Trophoblast cell (in vitro differentiated cells and primary cell): ENCODE measurements at regions not wholly inside any gene's neighbourhood (a gene's known extent, or its start where the extent isn't known, plus 50 kb on each side); places are given as distances from the start of the nearest gene placed in this dataset.

Experiments
- DNase-seq, 2 donors: peaks; one replicate each; pipeline ENCODE4 v3.0.0-alpha.2; 2016
- H2AFZ ChIP-seq: 2 replicates; pipeline ENCODE4 v1.6.1; 2013; ENCODE audit warnings: low read length, moderate library complexity, mild to moderate bottlenecking; ENCODE audit not compliant: insufficient read depth, poor library complexity
- H2AK5ac ChIP-seq: 2 replicates; pipeline ENCODE4 v1.6.1; 2013; ENCODE audit warnings: mild to moderate bottlenecking, low read length
- H2BK120ac ChIP-seq: 2 replicates; pipeline ENCODE4 v1.6.1; 2013; ENCODE audit warnings: low read length, mild to moderate bottlenecking, moderate library complexity; ENCODE audit not compliant: insufficient read depth, poor library complexity
- H2BK12ac ChIP-seq: 2 replicates; pipeline ENCODE4 v1.6.1; 2013; ENCODE audit warnings: mild to moderate bottlenecking, low read length, moderate library complexity
- H2BK5ac ChIP-seq: 2 replicates; pipeline ENCODE4 v1.6.1; 2013; ENCODE audit warnings: low read length, low read depth, moderate library complexity, mild to moderate bottlenecking; ENCODE audit not compliant: poor library complexity
- H3K14ac ChIP-seq: 2 replicates; pipeline ENCODE4 v1.6.1; 2013; ENCODE audit warnings: mild to moderate bottlenecking, low read length
- H3K18ac ChIP-seq: 2 replicates; pipeline ENCODE4 v1.6.1; 2013; ENCODE audit warnings: mild to moderate bottlenecking, low read length
- H3K23ac ChIP-seq: 2 replicates; pipeline ENCODE4 v1.6.1; 2013; ENCODE audit warnings: low read length
- H3K27ac ChIP-seq: 2 replicates; pipeline ENCODE4 v1.5.1; 2013; ENCODE audit warnings: low read depth, mild to moderate bottlenecking, inconsistent platforms, low read length, moderate library complexity
- H3K27me3 ChIP-seq: 2 replicates; pipeline ENCODE4 v1.6.1; 2013; ENCODE audit warnings: inconsistent platforms, mild to moderate bottlenecking, low read length, moderate library complexity; ENCODE audit not compliant: insufficient read depth
- H3K36me3 ChIP-seq, 2 experiments: 1 replicate in 1 of 2; 2 replicates in 1 of 2; pipeline ENCODE4 v1.6.1; 2013; ENCODE audit warnings: low read length in 2 of 2, mild to moderate bottlenecking in 2 of 2, moderate library complexity in 1 of 2; ENCODE audit not compliant: insufficient read depth in 2 of 2, control insufficient read depth in 1 of 2
- H3K4ac ChIP-seq: 2 replicates; pipeline ENCODE4 v1.6.1; 2013; ENCODE audit warnings: low read depth, mild to moderate bottlenecking, low read length, moderate library complexity
- H3K4me1 ChIP-seq, 2 experiments: 1 replicate in 1 of 2; 2 replicates in 1 of 2; pipeline ENCODE4 v1.6.1; 2013; ENCODE audit warnings: low read length in 2 of 2, mild to moderate bottlenecking in 2 of 2, moderate library complexity in 1 of 2; ENCODE audit not compliant: insufficient read depth in 2 of 2, control insufficient read depth in 1 of 2
- H3K4me2 ChIP-seq: 2 replicates; pipeline ENCODE4 v1.6.1; 2013; ENCODE audit warnings: inconsistent platforms, mild to moderate bottlenecking, low read length, moderate library complexity
- H3K4me3 ChIP-seq: 2 replicates; pipeline ENCODE4 v1.5.1; 2013; ENCODE audit warnings: mild to moderate bottlenecking, low read depth, low read length, inconsistent platforms
- H3K79me1 ChIP-seq: one replicate; pipeline ENCODE4 v1.6.1; 2013; ENCODE audit warnings: low read length
- H3K79me2 ChIP-seq: 2 replicates; pipeline ENCODE4 v1.6.1; 2013; ENCODE audit warnings: low read length, mild to moderate bottlenecking; ENCODE audit not compliant: control insufficient read depth, insufficient read depth, poor library complexity
- H3K9ac ChIP-seq: 2 replicates; pipeline ENCODE4 v1.6.1; 2013; ENCODE audit warnings: mild to moderate bottlenecking, low read length
- H3K9me3 ChIP-seq: 2 replicates; pipeline ENCODE4 v1.6.1; 2013; ENCODE audit warnings: low read depth, mild to moderate bottlenecking, control low read depth, inconsistent platforms, low read length; ENCODE audit not compliant: insufficient read depth
- H4K12ac ChIP-seq: 2 replicates; pipeline ENCODE4 v1.6.1; 2013; ENCODE audit warnings: low read depth, mild to moderate bottlenecking, low read length, moderate library complexity
- H4K8ac ChIP-seq: 2 replicates; pipeline ENCODE4 v1.6.1; 2013; ENCODE audit warnings: low read depth, mild to moderate bottlenecking, low read length, moderate library complexity
- H4K91ac ChIP-seq: one replicate; pipeline ENCODE4 v1.6.1; 2013; ENCODE audit warnings: low read depth, mild to moderate bottlenecking, low read length, moderate library complexity
- WGBS: extraction: QIAGEN DNeasy Blood & Tissue Kit; methylation state at CpG from one replicate; pipeline ENCODE4 v1.1.7; 2013; ENCODE audit warnings: missing lambda C conversion rate; ENCODE audit not compliant: insufficient read length, insufficient coverage; ENCODE audit errors: extremely low coverage; 5-methylcytosine and 5-hydroxymethylcytosine counted together

- Histone ChIP-seq H3K23ac (no peak overlapping the region), H3K36me3 (no peaks in the 10 kb centered on the region), H3K9me3 (no peaks in the 10 kb centered on the region), H2BK5ac (no peak overlapping the region), H3K27ac (no peak overlapping the region), H3K9ac (no peak overlapping the region), H4K12ac (no peak overlapping the region), H3K14ac (no peak overlapping the region), H2BK12ac (no peak overlapping the region), H3K27me3 (no peaks in the 10 kb centered on the region), H3K18ac (no peak overlapping the region), H2AK5ac (no peak overlapping the region), H3K4ac (no peak overlapping the region), H3K4me2 (no peak overlapping the region), H4K91ac (no peak overlapping the region), H3K4me3 (no peak overlapping the region), H2AFZ (no peak overlapping the region), H2BK120ac (no peak overlapping the region), H3K79me2 (no peaks in the 10 kb centered on the region), H3K79me1 (no peaks in the 10 kb centered on the region), H3K4me1 (no peaks in the 10 kb centered on the region), H4K8ac (no peak overlapping the region)
- no CpG with 5 or more reads among the region's 4 CpGs for WGBS
- DNase-seq = no peak
Measured at GRCh38 chr6:14834851-14835530, 410.9 kb upstream of the JARID2 start.

GRCh38 chr6:14837435-14837834 is 408.4 kb upstream of the JARID2 start:
- no peak overlapping the region for H2BK120ac ChIP-seq
- H2AK5ac ChIP-seq = no peak overlapping the region
- H3K9me3 ChIP-seq = no peaks in the 10 kb centered on the region
- H3K23ac ChIP-seq = no peak overlapping the region
- H2BK12ac ChIP-seq = no peak overlapping the region
- no peak for DNase-seq
- H3K27me3 ChIP-seq = no peaks in the 10 kb centered on the region
- no peaks in the 10 kb centered on the region for H3K36me3 ChIP-seq
- no peak overlapping the region for H4K8ac ChIP-seq
- H3K9ac ChIP-seq = no peak overlapping the region
- no peak overlapping the region for H3K14ac ChIP-seq
- H4K91ac ChIP-seq = no peak overlapping the region
- H3K79me1 ChIP-seq = no peaks in the 10 kb centered on the region
- H3K4me2 ChIP-seq = no peak overlapping the region
- no peak overlapping the region for H3K18ac ChIP-seq
- H4K12ac ChIP-seq = no peak overlapping the region
- no peak overlapping the region for H3K4me3 ChIP-seq
- no peaks in the 10 kb centered on the region for H3K4me1 ChIP-seq
- no peak overlapping the region for H2AFZ ChIP-seq
- no peaks in the 10 kb centered on the region for H3K79me2 ChIP-seq
- no peak overlapping the region for H2BK5ac ChIP-seq
- H3K27ac ChIP-seq = no peak overlapping the region
- WGBS = no CpG with 5 or more reads among the region's 3 CpGs
- H3K4ac ChIP-seq = no peak overlapping the region

- no peak for DNase-seq
- Histone ChIP-seq H3K4me1 (no peaks in the 10 kb centered on the region), H3K9me3 (no peaks in the 10 kb centered on the region), H2AFZ (no peak overlapping the region), H3K9ac (no peak overlapping the region), H3K4me2 (no peak overlapping the region), H3K4me3 (no peak overlapping the region), H4K91ac (no peak overlapping the region), H3K36me3 (no peaks in the 10 kb centered on the region), H3K79me2 (no peaks in the 10 kb centered on the region), H3K14ac (no peak overlapping the region), H3K23ac (no peak overlapping the region), H2BK5ac (no peak overlapping the region), H3K27me3 (no peaks in the 10 kb centered on the region), H4K12ac (no peak overlapping the region), H3K79me1 (no peaks in the 10 kb centered on the region), H3K18ac (no peak overlapping the region), H2BK12ac (no peak overlapping the region), H2BK120ac (no peak overlapping the region), H3K27ac (no peak overlapping the region), H4K8ac (no peak overlapping the region), H3K4ac (no peak overlapping the region), H2AK5ac (no peak overlapping the region)
- no CpG with 5 or more reads among the region's 4 CpGs for WGBS
Measured at GRCh38 chr6:14838133-14838583, 407.7 kb upstream of the JARID2 start.

GRCh38 chr6:14841901-14842421 is 403.9 kb upstream of the JARID2 start:
- H2BK5ac ChIP-seq = no peak overlapping the region
- H4K8ac ChIP-seq = no peak overlapping the region
- no peaks in the 10 kb centered on the region for H3K36me3 ChIP-seq
- H2BK120ac ChIP-seq = no peak overlapping the region
- no peaks in the 10 kb centered on the region for H3K27me3 ChIP-seq
- no peak overlapping the region for H2AFZ ChIP-seq
- H3K79me1 ChIP-seq = no peaks in the 10 kb centered on the region
- H3K9ac ChIP-seq = no peak overlapping the region
- no peak overlapping the region for H3K14ac ChIP-seq
- H2AK5ac ChIP-seq = no peak overlapping the region
- no peaks in the 10 kb centered on the region for H3K9me3 ChIP-seq
- no peak overlapping the region for H3K23ac ChIP-seq
- no peaks in the 10 kb centered on the region for H3K4me1 ChIP-seq
- H3K4ac ChIP-seq = no peak overlapping the region
- no peak overlapping the region for H2BK12ac ChIP-seq
- no peak overlapping the region for H3K18ac ChIP-seq
- no peak overlapping the region for H3K4me3 ChIP-seq
- no peak overlapping the region for H3K4me2 ChIP-seq
- no peak overlapping the region for H4K91ac ChIP-seq
- no CpG with 5 or more reads among the region's 8 CpGs for WGBS
- H4K12ac ChIP-seq = no peak overlapping the region
- no peaks in the 10 kb centered on the region for H3K79me2 ChIP-seq
- H3K27ac ChIP-seq = no peak overlapping the region
- DNase-seq = peak; percentile 81 to 98
